Sigmoid colon (tissue), 6 donors: ENCODE measurements at regions not wholly inside any gene's neighbourhood (a gene's known extent, or its start where the extent isn't known, plus 50 kb on each side); places are given as distances from the start of the nearest gene placed in this dataset.

Experiments used
- DNase-seq: peaks from one replicate; pipeline ENCODE4 v3.0.0-alpha.2; 2019
- H3K27ac ChIP-seq, 4 donors: fragments of 200-600 bp; sonication (generic); one replicate each; pipeline ENCODE4 v1.5.1; 2016 to 2019; ENCODE audit warnings: mild to moderate bottlenecking in 1 of 4
- H3K27me3 ChIP-seq, 3 donors: fragments of 200-600 bp; sonication (generic); one replicate each; pipeline ENCODE4 v1.5.1; 2019; ENCODE audit warnings: mild to moderate bottlenecking in 1 of 3
- H3K36me3 ChIP-seq, 4 donors: fragments of 200-600 bp; sonication (generic); one replicate each; pipeline ENCODE4 v1.5.1; 2016 to 2019
- H3K4me1 ChIP-seq, 4 donors: fragments of 200-600 bp; sonication (generic); one replicate each; pipeline ENCODE4 v1.5.1; 2017 to 2019
- H3K4me3 ChIP-seq, 4 donors: fragments of 200-600 bp; sonication (generic); one replicate each; pipeline ENCODE4 v1.5.1; 2017 to 2019; ENCODE audit warnings: mild to moderate bottlenecking in 2 of 4, moderate library complexity in 1 of 4
- H3K9me3 ChIP-seq, 4 donors: fragments of 200-600 bp in 3 of 4; sonication (generic) in 3 of 4; one replicate each; pipeline versions ENCODE4 v1.5.1 to v1.6.1; 2013 to 2019
- EP300 ChIP-seq, 4 donors: sonication (generic); formaldehyde crosslinking; IDR thresholded peaks; one replicate each; pipeline ENCODE4 v1.6.1; 2017; ENCODE audit warnings: antibody characterized with exemption in 4 of 4
- POLR2A ChIP-seq, 2 donors: fragments of 450-650 bp; IDR thresholded peaks; one replicate each; pipeline ENCODE4 v1.6.1; 2016; ENCODE audit warnings: antibody characterized with exemption in 2 of 2, mild to moderate bottlenecking in 2 of 2, moderate library complexity in 2 of 2
- POLR2AphosphoS5 ChIP-seq, 4 donors: sonication (generic); formaldehyde crosslinking; IDR thresholded peaks; one replicate each; pipeline ENCODE4 v1.6.1; 2017; ENCODE audit warnings: antibody characterized with exemption in 4 of 4
- WGBS, 2 donors: extraction: QIAGEN DNeasy Blood & Tissue Kit; methylation state at CpG; one replicate each; pipeline ENCODE4 v1.1.7; 2013; 5-methylcytosine and 5-hydroxymethylcytosine counted together
- intact Hi-C: fragments of 100-400 bp; cut with DNase I; formaldehyde crosslinking; loops from one replicate; pipeline ENCODE4 v1.15.1; 2023
- TF ChIP-seq, protein P1 (sequence below), 4 experiments: fragments of 450-650 bp in 3 of 4; fragments of 200-600 bp in 1 of 4; IDR thresholded peaks; one replicate each; pipeline ENCODE4 v1.5.1; 2016 to 2019; ENCODE audit warnings: antibody characterized with exemption in 4 of 4, mild to moderate bottlenecking in 3 of 4, moderate library complexity in 2 of 4
- donor health status: healthy with polysubstance abuse.
- donor health status: healthy.

GRCh38 chr16:52690468-52690867 is 143.5 kb upstream of the TOX3 start:
- DNase-seq, result no peak
- Histone ChIP-seq H3K27me3 (no peaks in the 10 kb centered on the region), H3K27ac (no peak overlapping the region), H3K4me3 (no peak overlapping the region), H3K9me3 (peaks cover 0 to 4% (median 1%) of the 10 kb centered on the region in 4 donors), H3K4me1 (no peaks in the 10 kb centered on the region), H3K36me3 (no peaks in the 10 kb centered on the region)
- intact Hi-C loops, result no loop called here
- TF ChIP-seq POLR2A (IDR thresholded peaks at IDR 0.05) (no peak), EP300 (IDR thresholded peaks at IDR 0.05) (no peak), POLR2AphosphoS5 (IDR thresholded peaks at IDR 0.05) (no peak)
- TF ChIP-seq, protein P1, sequence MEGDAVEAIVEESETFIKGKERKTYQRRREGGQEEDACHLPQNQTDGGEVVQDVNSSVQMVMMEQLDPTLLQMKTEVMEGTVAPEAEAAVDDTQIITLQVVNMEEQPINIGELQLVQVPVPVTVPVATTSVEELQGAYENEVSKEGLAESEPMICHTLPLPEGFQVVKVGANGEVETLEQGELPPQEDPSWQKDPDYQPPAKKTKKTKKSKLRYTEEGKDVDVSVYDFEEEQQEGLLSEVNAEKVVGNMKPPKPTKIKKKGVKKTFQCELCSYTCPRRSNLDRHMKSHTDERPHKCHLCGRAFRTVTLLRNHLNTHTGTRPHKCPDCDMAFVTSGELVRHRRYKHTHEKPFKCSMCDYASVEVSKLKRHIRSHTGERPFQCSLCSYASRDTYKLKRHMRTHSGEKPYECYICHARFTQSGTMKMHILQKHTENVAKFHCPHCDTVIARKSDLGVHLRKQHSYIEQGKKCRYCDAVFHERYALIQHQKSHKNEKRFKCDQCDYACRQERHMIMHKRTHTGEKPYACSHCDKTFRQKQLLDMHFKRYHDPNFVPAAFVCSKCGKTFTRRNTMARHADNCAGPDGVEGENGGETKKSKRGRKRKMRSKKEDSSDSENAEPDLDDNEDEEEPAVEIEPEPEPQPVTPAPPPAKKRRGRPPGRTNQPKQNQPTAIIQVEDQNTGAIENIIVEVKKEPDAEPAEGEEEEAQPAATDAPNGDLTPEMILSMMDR (IDR thresholded peaks at IDR 0.05), result no peak
- 89 to 92% methylated on average over 1 of the region's 1 CpG for WGBS, 2 donors

DNA sequence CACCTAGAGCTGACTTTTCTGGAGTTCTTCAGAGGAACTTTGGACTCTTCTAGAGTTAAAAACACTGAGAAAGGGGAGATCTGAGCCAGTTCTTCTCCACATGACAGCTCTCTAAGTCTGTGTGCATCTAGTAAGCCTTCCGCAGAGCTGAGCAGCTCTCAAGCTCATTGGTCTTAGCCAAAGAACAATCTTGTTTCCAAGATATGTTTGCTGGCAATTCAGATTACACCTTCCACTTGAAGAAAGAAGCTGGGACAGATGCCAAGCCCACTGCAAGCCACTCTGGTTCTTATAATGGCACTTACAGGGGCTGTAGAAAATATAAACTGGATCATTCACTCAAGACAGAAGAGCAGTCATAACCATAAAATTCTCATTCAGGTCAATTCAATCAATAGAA is 134.1 kb upstream of the TOX3 start:
- DNase-seq, result no peak
- WGBS, 2 donors, result 94 to 95% methylated on average over 1 of the region's 1 CpG
- intact Hi-C loops, result no loop called here

GRCh38 chr16:52677501-52677900 is 130.6 kb upstream of the TOX3 start:
- H3K27me3 ChIP-seq, result no peaks in the 10 kb centered on the region
- TF ChIP-seq, protein P1 (IDR thresholded peaks at IDR 0.05), result no peak
- no peak for TF ChIP-seq EP300 (IDR thresholded peaks at IDR 0.05)
- TF ChIP-seq POLR2A (IDR thresholded peaks at IDR 0.05), result no peak
- TF ChIP-seq POLR2AphosphoS5 (IDR thresholded peaks at IDR 0.05), result no peak
- no peaks in the 10 kb centered on the region for H3K4me1 ChIP-seq
- H3K4me3 ChIP-seq, result no peak overlapping the region
- intact Hi-C loops, result no loop called here
- 41 to 51% methylated on average over 2 of the region's 2 CpGs for WGBS, 2 donors
- H3K27ac ChIP-seq, result no peak overlapping the region
- no peaks in the 10 kb centered on the region for H3K36me3 ChIP-seq
- DNase-seq, result no peak
- H3K9me3 ChIP-seq, result no peaks in the 10 kb centered on the region

More for the DNA sequence above, 134.1 kb upstream of the TOX3 start:
- no peaks in the 10 kb centered on the region for H3K4me1 ChIP-seq
- no peak overlapping the region for H3K4me3 ChIP-seq
- TF ChIP-seq EP300 (IDR thresholded peaks at IDR 0.05), result no peak
- TF ChIP-seq, protein P1 (IDR thresholded peaks at IDR 0.05), result no peak
- no peak for TF ChIP-seq POLR2AphosphoS5 (IDR thresholded peaks at IDR 0.05)
- no peak for TF ChIP-seq POLR2A (IDR thresholded peaks at IDR 0.05)
- H3K27me3 ChIP-seq, result no peaks in the 10 kb centered on the region
- H3K36me3 ChIP-seq, result no peaks in the 10 kb centered on the region
- H3K9me3 ChIP-seq, result peaks cover 0 to 4% (median 2%) of the 10 kb centered on the region in 4 donors
- no peak overlapping the region for H3K27ac ChIP-seq

DNA sequence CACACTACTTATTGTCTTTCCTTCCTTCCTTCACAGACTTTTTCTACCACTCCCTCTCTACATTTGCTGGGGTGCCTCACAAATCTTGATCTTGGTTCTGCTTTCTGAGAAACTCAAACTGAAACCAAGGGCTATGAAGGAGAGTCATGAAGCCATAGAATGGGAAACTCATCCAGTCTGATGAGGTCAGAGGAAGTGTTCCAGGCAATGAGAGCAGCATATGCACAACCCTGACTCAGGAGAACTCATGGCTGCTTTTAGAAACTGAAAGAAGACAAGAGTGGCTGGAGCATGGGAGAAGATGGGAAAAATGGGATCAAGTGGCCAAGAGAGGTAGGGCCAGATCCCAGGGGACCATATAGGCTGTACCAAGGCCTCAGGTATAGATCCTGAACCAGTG is 130.0 kb upstream of the TOX3 start:
- TF ChIP-seq POLR2A (IDR thresholded peaks at IDR 0.05) (no peak), EP300 (IDR thresholded peaks at IDR 0.05) (no peak), POLR2AphosphoS5 (IDR thresholded peaks at IDR 0.05) (no peak)
- TF ChIP-seq, protein P1 (IDR thresholded peaks at IDR 0.05), result no peak
- Histone ChIP-seq H3K36me3 (no peaks in the 10 kb centered on the region), H3K4me3 (no peak overlapping the region), H3K9me3 (no peaks in the 10 kb centered on the region), H3K27ac (no peak overlapping the region), H3K4me1 (no peaks in the 10 kb centered on the region), H3K27me3 (no peaks in the 10 kb centered on the region)
- no peak for DNase-seq
- intact Hi-C loops, result no loop called here

DNA sequence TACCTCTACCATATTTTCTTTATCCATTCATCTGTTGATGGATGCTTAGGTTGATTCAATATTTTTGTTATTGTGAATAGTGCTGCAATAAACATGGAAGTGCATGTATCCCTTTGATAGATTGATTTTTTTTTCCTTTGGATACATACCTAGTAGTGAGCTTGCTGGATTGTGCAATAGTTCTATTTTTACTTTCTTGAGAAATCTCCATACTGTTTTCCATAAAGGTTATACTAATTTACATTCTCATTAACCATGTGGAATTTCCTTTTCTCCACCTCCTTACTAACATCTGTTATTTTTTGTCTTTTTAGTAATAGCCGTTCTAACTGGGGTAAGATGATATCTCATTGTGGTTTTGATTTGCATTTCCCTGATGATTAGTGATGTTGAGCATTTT is 124.6 kb upstream of the TOX3 start:
- H3K4me1 ChIP-seq, result no peaks in the 10 kb centered on the region
- 80 to 97% methylated on average over 1 of the region's 1 CpG for WGBS, 2 donors
- H3K27me3 ChIP-seq, result no peaks in the 10 kb centered on the region
- intact Hi-C loops, result no loop called here
- TF ChIP-seq, protein P1 (IDR thresholded peaks at IDR 0.05), result no peak
- TF ChIP-seq EP300 (IDR thresholded peaks at IDR 0.05), result no peak
- no peak for TF ChIP-seq POLR2AphosphoS5 (IDR thresholded peaks at IDR 0.05)
- TF ChIP-seq POLR2A (IDR thresholded peaks at IDR 0.05), result no peak
- H3K9me3 ChIP-seq, result no peaks in the 10 kb centered on the region
- no peaks in the 10 kb centered on the region for H3K36me3 ChIP-seq
- H3K27ac ChIP-seq, result no peak overlapping the region
- DNase-seq, result no peak
- no peak overlapping the region for H3K4me3 ChIP-seq
